ENCODE measurements at regions not wholly inside any gene's neighbourhood (a gene's known extent, or its start where the extent isn't known, plus 50 kb on each side); places are given as distances from the start of the nearest gene placed in this dataset.

- no peak for TF ChIP-seq EZH2 (IDR thresholded peaks at IDR 0.05; ENCODE audit: insufficient read depth, poor library complexity, severe bottlenecking)
- no peak for TF ChIP-seq EZH2phosphoT487 (IDR thresholded peaks at IDR 0.05; ENCODE audit: insufficient read depth, low read depth)
Observed at GRCh38 chr6:167437888-167438484, 113.1 kb downstream of the TTLL2 start.

All from GM23248 (cell line).